PC-3 (cell line): ENCODE measurements at regions not wholly inside any gene's neighbourhood (a gene's known extent, or its start where the extent isn't known, plus 50 kb on each side); places are given as distances from the start of the nearest gene placed in this dataset.

Source experiments
- ATAC-seq: fragments of 200-7000 bp; cut with Tn5 transposase; 2 replicates; pipeline ENCODE4 v1.9.1; 2020; ENCODE audit warnings: mild to moderate bottlenecking, moderate library complexity
- BruUV-seq: library from RNA; stranded (reverse); fragments of 400-500 nt; replicated peaks from 2 replicates; lab custom pipeline; 2021; lab: Mats Ljungman, UMichigan
- CTCF ChIA-PET: fragments of 300-600 bp; sonication (Branson Sonifier 250); formaldehyde crosslinking; loops from one replicate; lab custom pipeline; 2022; ENCODE audit warnings: antibody characterized with exemption; lab: Charles Lee
- POLR2A ChIA-PET: fragments of 300-600 bp; sonication (Branson Sonifier 250); formaldehyde crosslinking; loops from one replicate; lab custom pipeline; 2022; ENCODE audit warnings: antibody characterized with exemption; ENCODE audit not compliant: unreplicated experiment; lab: Charles Lee
- DNase-seq: peaks from one replicate; pipeline ENCODE4 v3.0.0-alpha.2; 2015
- H2AFZ ChIP-seq: fragments of 300-600 bp; sonication (generic); 2 replicates; pipeline ENCODE4 v1.6.0; 2016; ENCODE audit warnings: antibody characterized with exemption, low read length
- H3F3A ChIP-seq: fragments of 300-600 bp; sonication (generic); one replicate; pipeline ENCODE4 v1.6.0; 2017; ENCODE audit warnings: antibody characterized with exemption, low read length, control low read depth, mild to moderate bottlenecking; ENCODE audit not compliant: unreplicated experiment
- H3K27ac ChIP-seq: fragments of 300-600 bp; sonication (generic); 2 replicates; pipeline ENCODE4 v1.5.1; 2016; ENCODE audit warnings: mild to moderate bottlenecking, low read length
- H3K27me3 ChIP-seq: fragments of 300-600 bp; sonication (generic); 2 replicates; pipeline ENCODE4 v1.6.1; 2016; ENCODE audit warnings: low read length, mixed read lengths
- H3K36me3 ChIP-seq: fragments of 300-600 bp; sonication (generic); 2 replicates; pipeline ENCODE4 v1.6.1; 2016; ENCODE audit warnings: low read depth, mixed run types, low read length, mixed read lengths
- H3K4me1 ChIP-seq: fragments of 300-600 bp; sonication (generic); 2 replicates; pipeline ENCODE4 v1.5.1; 2016; ENCODE audit warnings: low read length; ENCODE audit not compliant: insufficient read depth
- H3K4me2 ChIP-seq: fragments of 300-600 bp; sonication (generic); 2 replicates; pipeline ENCODE4 v1.6.0; 2016; ENCODE audit warnings: low read length
- H3K4me3 ChIP-seq: fragments of 300-600 bp; sonication (generic); 2 replicates; pipeline ENCODE4 v1.5.1; 2016; ENCODE audit warnings: mild to moderate bottlenecking, low read length, mixed read lengths
- H3K79me2 ChIP-seq: fragments of 300-600 bp; sonication (generic); 2 replicates; pipeline ENCODE4 v1.6.1; 2017; ENCODE audit warnings: low read length, mixed read lengths
- H3K9ac ChIP-seq: fragments of 300-600 bp; sonication (generic); 2 replicates; pipeline ENCODE4 v1.6.0; 2016; ENCODE audit warnings: mild to moderate bottlenecking, low read length
- H3K9me2 ChIP-seq: fragments of 300-600 bp; sonication (generic); replicated peaks from 2 replicates; pipeline ENCODE4 v1.6.1; 2016; ENCODE audit warnings: mixed run types, low read length, mixed read lengths
- H3K9me3 ChIP-seq: fragments of 300-600 bp; sonication (generic); 2 replicates; pipeline ENCODE4 v1.6.1; 2016; ENCODE audit warnings: low read length, mixed read lengths
- H4K20me1 ChIP-seq: fragments of 300-600 bp; sonication (generic); 2 replicates; pipeline ENCODE4 v1.6.1; 2016; ENCODE audit warnings: low read length, mixed read lengths
- CTCF ChIP-seq: fragments of 300-600 bp; sonication (generic); conservative IDR thresholded peaks from 2 replicates; pipeline ENCODE4 v1.5.1; 2017; ENCODE audit warnings: antibody characterized with exemption, low read depth, mild to moderate bottlenecking, low read length
- EZH2 ChIP-seq: fragments of 300-600 bp; sonication (generic); IDR thresholded peaks from one replicate; pipeline ENCODE4 v1.6.1; 2017; ENCODE audit warnings: antibody characterized with exemption, mild to moderate bottlenecking, low read length; ENCODE audit not compliant: unreplicated experiment
- EZH2phosphoT487 ChIP-seq: fragments of 300-600 bp; sonication (generic); IDR thresholded peaks from 2 replicates; pipeline ENCODE4 v1.6.1; 2018; ENCODE audit warnings: mild to moderate bottlenecking, antibody characterized with exemption, low read length, borderline replicate concordance
- intact Hi-C: fragments of 100-400 bp; cut with micrococcal nuclease; formaldehyde crosslinking; loops from 2 replicates; pipeline ENCODE4 v1.9.0; 2023

GRCh38 chr2:16122556-16122955 is 182.2 kb downstream of the MYCN start:
- ChIA-PET POLR2A (no interaction called here), CTCF (no interaction called here)
- no peaks in the 10 kb centered on the region for H3F3A ChIP-seq
- intact Hi-C loops: no loop called here
- H3K4me3 ChIP-seq: no peak overlapping the region
- H3K9ac ChIP-seq: no peak overlapping the region
- no peaks in the 10 kb centered on the region for H3K36me3 ChIP-seq
- ATAC-seq (no peak), DNase-seq (no peak)
- no peak overlapping the region for H2AFZ ChIP-seq
- no peak overlapping the region for H3K4me2 ChIP-seq
- no peaks in the 10 kb centered on the region for H3K79me2 ChIP-seq
- H3K4me1 ChIP-seq: no peaks in the 10 kb centered on the region
- H3K27me3 ChIP-seq: no peaks in the 10 kb centered on the region
- H3K27ac ChIP-seq: no peak overlapping the region
- BruUV-seq: no TSS peak
- no peaks in the 10 kb centered on the region for H3K9me2 ChIP-seq
- H3K9me3 ChIP-seq: no peaks in the 10 kb centered on the region
- H4K20me1 ChIP-seq: no peaks in the 10 kb centered on the region
- no peak for TF ChIP-seq EZH2phosphoT487
- TF ChIP-seq EZH2: no peak
- no peak for TF ChIP-seq CTCF

GRCh38 chr2:16121986-16122390 is 181.6 kb downstream of the MYCN start:
- H3K9me3 ChIP-seq: no peaks in the 10 kb centered on the region
- no peak for TF ChIP-seq CTCF
- no peak for TF ChIP-seq EZH2phosphoT487
- TF ChIP-seq EZH2: no peak
- no peaks in the 10 kb centered on the region for H3F3A ChIP-seq
- no peak overlapping the region for H3K4me3 ChIP-seq
- no peaks in the 10 kb centered on the region for H3K4me1 ChIP-seq
- no peak overlapping the region for H3K4me2 ChIP-seq
- CTCF ChIA-PET: no interaction called here
- H3K9me2 ChIP-seq: no peaks in the 10 kb centered on the region
- H3K27me3 ChIP-seq: no peaks in the 10 kb centered on the region
- ATAC-seq (no peak), DNase-seq (no peak)
- H3K36me3 ChIP-seq: no peaks in the 10 kb centered on the region
- H3K9ac ChIP-seq: no peak overlapping the region
- intact Hi-C loops: no loop called here
- H3K27ac ChIP-seq: no peak overlapping the region
- POLR2A ChIA-PET: no interaction called here
- no peak overlapping the region for H2AFZ ChIP-seq
- BruUV-seq: no TSS peak
- H3K79me2 ChIP-seq: no peaks in the 10 kb centered on the region
- H4K20me1 ChIP-seq: no peaks in the 10 kb centered on the region

GRCh38 chr2:16121231-16121985 is 181.1 kb downstream of the MYCN start:
- Histone ChIP-seq H3K36me3 (no peaks in the 10 kb centered on the region), H3K27ac (no peak overlapping the region), H3K4me1 (no peaks in the 10 kb centered on the region), H3K9me3 (no peaks in the 10 kb centered on the region), H2AFZ (no peak overlapping the region), H3K9me2 (no peaks in the 10 kb centered on the region), H3F3A (no peaks in the 10 kb centered on the region), H3K79me2 (no peaks in the 10 kb centered on the region), H3K4me3 (no peak overlapping the region), H3K4me2 (no peak overlapping the region), H3K27me3 (no peaks in the 10 kb centered on the region), H4K20me1 (no peaks in the 10 kb centered on the region), H3K9ac (no peak overlapping the region)
- no TSS peak for BruUV-seq
- no peak for DNase-seq
- ChIA-PET POLR2A (no interaction called here), CTCF (no interaction called here)
- no peak for ATAC-seq
- TF ChIP-seq CTCF: no peak
- TF ChIP-seq EZH2: no peak
- no peak for TF ChIP-seq EZH2phosphoT487
- intact Hi-C loops: no loop called here
